ENCODE measurements at regions not wholly inside any gene's neighbourhood (a gene's known extent, or its start where the extent isn't known, plus 50 kb on each side); places are given as distances from the start of the nearest gene placed in this dataset.

DNA sequence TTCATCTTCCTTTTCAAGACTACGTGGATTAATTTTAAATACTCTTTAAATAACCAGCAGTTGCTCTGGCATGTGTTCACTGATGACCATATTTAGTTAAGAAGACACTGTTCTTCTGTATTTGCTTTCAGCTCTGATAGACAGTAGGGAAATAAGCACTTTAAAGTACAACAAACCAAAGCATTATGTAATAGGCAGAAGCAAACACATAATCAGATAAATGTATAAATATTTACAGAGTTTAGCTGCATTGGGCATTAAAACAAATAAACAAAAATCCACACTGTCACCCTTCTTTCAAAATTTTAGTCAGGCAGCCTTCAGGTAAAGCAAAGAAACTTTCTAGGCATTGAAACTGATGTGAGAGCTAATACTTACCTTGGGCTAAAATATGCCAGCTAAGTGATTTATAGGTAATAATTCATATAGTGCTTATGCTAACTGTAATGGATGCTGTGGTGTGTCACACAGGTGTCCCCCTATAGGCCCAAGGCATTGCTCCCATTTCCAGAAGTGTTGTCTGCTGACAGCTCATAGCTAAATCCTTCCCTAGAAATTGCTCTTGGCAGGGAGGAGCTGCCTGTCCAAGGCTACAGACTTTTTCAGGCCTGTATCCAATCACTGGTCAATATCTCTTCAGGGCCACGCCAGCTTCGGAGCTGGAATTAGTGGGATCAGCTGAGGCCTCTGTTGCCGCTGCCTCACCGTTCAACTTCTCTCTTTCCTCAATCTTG, 111.5 kb upstream of the CITED2 start:
- Histone ChIP-seq H3K4me2 (ENCODE audit: unreplicated experiment) (no peak overlapping the region), H3K9me2 (ENCODE audit: insufficient read depth) (no peaks in the 10 kb centered on the region), H3K9me3 (ENCODE audit: low read depth) (no peaks in the 10 kb centered on the region), H3K4me3 (no peak overlapping the region), H3K27ac (no peak overlapping the region), H3F3A (ENCODE audit: insufficient read depth) (no peaks in the 10 kb centered on the region), H4K20me1 (ENCODE audit: insufficient read depth) (no peaks in the 10 kb centered on the region), H2AFZ (no peak overlapping the region; the same call in 1 of the 2 replicates), H3K36me3 (ENCODE audit: low read depth) (no peaks in the 10 kb centered on the region), H3K9ac (no peak overlapping the region), H3K4me1 (ENCODE audit: insufficient read depth) (no peaks in the 10 kb centered on the region), H3K27me3 (replicated peaks; ENCODE audit: insufficient read depth) (no peaks in the 10 kb centered on the region), H3K79me2 (ENCODE audit: insufficient read depth) (no peaks in the 10 kb centered on the region)
- 78% methylated on average over 5 of the region's 5 CpGs for WGBS, 2 experiments (ENCODE audit: low coverage in 1 of 2, low lambda C conversion rate in 2 of 2, missing lambda C conversion rate in 2 of 2)
- DNase-seq, result no peak
- TF ChIP-seq EZH2phosphoT487 (IDR thresholded peaks at IDR 0.05; ENCODE audit: insufficient read depth, low read depth) (no peak), EZH2 (IDR thresholded peaks at IDR 0.05; ENCODE audit: insufficient read depth, poor library complexity, severe bottlenecking) (no peak)
- in situ Hi-C loops (cut with MboI), result no loop called here

GRCh38 chr6:139485185-139485584, 110.7 kb upstream of the CITED2 start:
- in situ Hi-C loops (cut with MboI), result no loop called here
- Histone ChIP-seq H3K4me3 (no peak overlapping the region), H3K79me2 (ENCODE audit: insufficient read depth) (no peaks in the 10 kb centered on the region), H3K27me3 (replicated peaks; ENCODE audit: insufficient read depth) (no peaks in the 10 kb centered on the region), H2AFZ (no peak overlapping the region; the same call in 1 of the 2 replicates), H3K9me2 (ENCODE audit: insufficient read depth) (no peaks in the 10 kb centered on the region), H3K9ac (no peak overlapping the region), H3K9me3 (ENCODE audit: low read depth) (no peaks in the 10 kb centered on the region), H3K27ac (no peak overlapping the region), H3K36me3 (ENCODE audit: low read depth) (no peaks in the 10 kb centered on the region), H4K20me1 (ENCODE audit: insufficient read depth) (no peaks in the 10 kb centered on the region), H3F3A (ENCODE audit: insufficient read depth) (no peaks in the 10 kb centered on the region), H3K4me2 (ENCODE audit: unreplicated experiment) (no peak overlapping the region), H3K4me1 (ENCODE audit: insufficient read depth) (no peaks in the 10 kb centered on the region)
- 69 to 72% methylated on average over 2 of the region's 2 CpGs for WGBS, 2 experiments (ENCODE audit: low coverage in 1 of 2, low lambda C conversion rate in 2 of 2, missing lambda C conversion rate in 2 of 2)
- TF ChIP-seq EZH2phosphoT487 (IDR thresholded peaks at IDR 0.05; ENCODE audit: insufficient read depth, low read depth) (no peak), EZH2 (IDR thresholded peaks at IDR 0.05; ENCODE audit: insufficient read depth, poor library complexity, severe bottlenecking) (no peak)
- no peak for DNase-seq

DNA sequence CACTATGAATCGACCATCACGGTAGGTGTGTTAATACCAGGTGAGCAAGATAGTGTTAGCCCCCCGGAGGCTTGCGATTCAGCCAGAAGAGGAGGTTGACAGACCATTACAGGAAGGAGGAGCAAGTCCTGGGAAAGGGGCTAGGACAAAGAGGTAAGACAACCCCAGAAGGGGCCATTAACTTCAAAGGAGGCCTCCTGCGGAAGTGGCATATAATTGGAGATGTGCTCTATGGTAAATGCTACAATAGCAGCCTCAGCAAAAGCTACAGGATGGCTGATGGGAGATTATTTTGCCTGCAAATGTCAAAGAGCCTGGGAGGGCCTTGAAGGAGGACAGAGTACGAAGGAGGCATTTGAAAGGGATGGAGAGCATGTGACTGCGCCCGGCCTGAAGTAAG, 108.6 kb upstream of the CITED2 start:
- Histone ChIP-seq H3K9ac (no peak overlapping the region), H3F3A (ENCODE audit: insufficient read depth) (no peaks in the 10 kb centered on the region), H3K4me2 (ENCODE audit: unreplicated experiment) (no peak overlapping the region), H3K79me2 (ENCODE audit: insufficient read depth) (no peaks in the 10 kb centered on the region), H3K4me1 (ENCODE audit: insufficient read depth) (no peaks in the 10 kb centered on the region), H3K27ac (no peak overlapping the region), H3K36me3 (ENCODE audit: low read depth) (no peaks in the 10 kb centered on the region), H3K27me3 (replicated peaks; ENCODE audit: insufficient read depth) (no peaks in the 10 kb centered on the region), H4K20me1 (ENCODE audit: insufficient read depth) (no peaks in the 10 kb centered on the region), H3K9me3 (ENCODE audit: low read depth) (no peaks in the 10 kb centered on the region), H3K4me3 (no peak overlapping the region), H2AFZ (0 out of 2 replicates have a peak overlapping the region, but pooled peaks have one; percentile 58), H3K9me2 (ENCODE audit: insufficient read depth) (no peaks in the 10 kb centered on the region)
- in situ Hi-C loops (cut with MboI), result no loop called here
- no peak for DNase-seq
- WGBS, 2 experiments (ENCODE audit: low coverage in 1 of 2, low lambda C conversion rate in 2 of 2, missing lambda C conversion rate in 2 of 2), result 97 to 98% methylated on average over 8 of the region's 8 CpGs
- no peak for TF ChIP-seq EZH2phosphoT487 (IDR thresholded peaks at IDR 0.05; ENCODE audit: insufficient read depth, low read depth)
- TF ChIP-seq EZH2 (IDR thresholded peaks at IDR 0.05; ENCODE audit: insufficient read depth, poor library complexity, severe bottlenecking), result no peak

DNA sequence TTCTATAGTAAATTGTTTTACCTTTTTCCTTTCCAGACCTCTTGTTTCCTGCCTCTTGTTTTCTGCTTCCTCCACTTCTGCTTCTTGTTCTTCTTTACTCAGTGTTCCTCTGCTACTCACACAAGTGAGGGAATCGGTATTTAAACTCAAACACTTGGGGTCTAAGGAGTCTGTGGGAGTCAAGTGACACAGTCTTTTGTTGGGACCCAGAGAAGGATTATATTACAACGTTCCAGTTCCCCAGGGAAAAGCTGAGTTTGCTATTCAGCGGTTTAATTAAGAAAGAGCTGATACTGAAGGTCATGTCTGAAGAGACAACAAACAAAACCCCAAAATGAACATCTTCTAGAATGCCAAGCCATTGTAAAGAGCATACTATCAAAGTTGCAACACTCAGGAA, 107.8 kb upstream of the CITED2 start:
- no peaks in the 10 kb centered on the region for H3K79me2 ChIP-seq (ENCODE audit: insufficient read depth)
- H3K9me3 ChIP-seq (ENCODE audit: low read depth), result no peaks in the 10 kb centered on the region
- H3K9ac ChIP-seq, result no peak overlapping the region
- H3K4me2 ChIP-seq (ENCODE audit: unreplicated experiment), result no peak overlapping the region
- H2AFZ ChIP-seq, result peak overlapping the region; percentile 58; the same call in 1 of the 2 replicates
- H3K4me3 ChIP-seq, result no peak overlapping the region
- H3K36me3 ChIP-seq (ENCODE audit: low read depth), result no peaks in the 10 kb centered on the region
- in situ Hi-C loops (cut with MboI), result no loop called here
- H3K4me1 ChIP-seq (ENCODE audit: insufficient read depth), result no peaks in the 10 kb centered on the region
- no peak for TF ChIP-seq EZH2 (IDR thresholded peaks at IDR 0.05; ENCODE audit: insufficient read depth, poor library complexity, severe bottlenecking)
- TF ChIP-seq EZH2phosphoT487 (IDR thresholded peaks at IDR 0.05; ENCODE audit: insufficient read depth, low read depth), result no peak
- no peaks in the 10 kb centered on the region for H3K27me3 ChIP-seq (replicated peaks; ENCODE audit: insufficient read depth)
- no peaks in the 10 kb centered on the region for H3K9me2 ChIP-seq (ENCODE audit: insufficient read depth)
- no peak overlapping the region for H3K27ac ChIP-seq
- H4K20me1 ChIP-seq (ENCODE audit: insufficient read depth), result no peaks in the 10 kb centered on the region
- H3F3A ChIP-seq (ENCODE audit: insufficient read depth), result no peaks in the 10 kb centered on the region
- 59 to 69% methylated on average over 3 of the region's 3 CpGs for WGBS, 2 experiments (ENCODE audit: low coverage in 1 of 2, low lambda C conversion rate in 2 of 2, missing lambda C conversion rate in 2 of 2)
- no peak for DNase-seq

All from GM23248 (cell line).